ENCODE measurements at regions not wholly inside any gene's neighbourhood (a gene's known extent, or its start where the extent isn't known, plus 50 kb on each side); places are given as distances from the start of the nearest gene placed in this dataset.

GRCh38 chr1:198850196-198850595 is 211.4 kb downstream of the PTPRC start:
- TF ChIP-seq CTCF (IDR thresholded peaks at IDR 0.05): no peak
- no peak for TF ChIP-seq EZH2 (IDR thresholded peaks at IDR 0.05)

Data from neural progenitor cell (in vitro differentiated cells).